ENCODE measurements at regions not wholly inside any gene's neighbourhood (a gene's known extent, or its start where the extent isn't known, plus 50 kb on each side); places are given as distances from the start of the nearest gene placed in this dataset.

GRCh38 chr6:117817992-117818391 lies 89.1 kb upstream of the SLC35F1 start (continued):
- no peak for TF ChIP-seq IRF5 (IDR thresholded peaks at IDR 0.05; ENCODE audit: borderline replicate concordance)
- no peak for TF ChIP-seq ETV6 (conservative IDR thresholded peaks at IDR 0.05 in 1 of 2, IDR thresholded peaks at IDR 0.05 in 1 of 2; ENCODE audit: borderline replicate concordance in 1 of 2, low read depth in 1 of 2)
- no peak for TF ChIP-seq PRDM15 (CRISPR knock-in tag; IDR thresholded peaks at IDR 0.05)
- no peak for TF ChIP-seq SUZ12 (IDR thresholded peaks at IDR 0.05; ENCODE audit: unreplicated experiment)
- no peak for TF ChIP-seq HDGF (IDR thresholded peaks at IDR 0.05)
- no peak for TF ChIP-seq EP300 (IDR thresholded peaks at IDR 0.05; ENCODE audit: borderline replicate concordance in 1 of 2, control insufficient read depth in 1 of 2, low read depth in 2 of 2, low read length in 2 of 2)
- TF ChIP-seq NR2F1 (conservative IDR thresholded peaks at IDR 0.05) = no peak
- TF ChIP-seq ZBTB4 (CRISPR knock-in tag; IDR thresholded peaks at IDR 0.05) = no peak
- TF ChIP-seq NFXL1 (IDR thresholded peaks at IDR 0.05; ENCODE audit: borderline replicate concordance) = no peak
- TF ChIP-seq WRNIP1 (IDR thresholded peaks at IDR 0.05; ENCODE audit: borderline replicate concordance, low read depth, low read length) = no peak
